PC-9 (cell line): ENCODE measurements at regions not wholly inside any gene's neighbourhood (a gene's known extent, or its start where the extent isn't known, plus 50 kb on each side); places are given as distances from the start of the nearest gene placed in this dataset.

Experiments used
- BruUV-seq: library from RNA; stranded (reverse); fragments of 400-500 nt; replicated peaks from 2 replicates; lab custom pipeline; 2021; lab: Mats Ljungman, UMichigan
- CTCF ChIA-PET: fragments of 300-600 bp; sonication (Branson Sonifier 250); formaldehyde crosslinking; loops from one replicate; lab custom pipeline; 2022; ENCODE audit warnings: antibody characterized with exemption; lab: Charles Lee
- POLR2A ChIA-PET: fragments of 300-600 bp; sonication (Branson Sonifier 250); formaldehyde crosslinking; loops from one replicate; lab custom pipeline; 2022; ENCODE audit warnings: antibody characterized with exemption; ENCODE audit not compliant: unreplicated experiment; lab: Charles Lee
- DNase-seq, 2 experiments: peaks; one replicate each; pipeline versions ENCODE4 v3.0.0 to v3.0.0-alpha.2; 2015 to 2022; ENCODE audit warnings: mixed read lengths in 1 of 2
- H2AFZ ChIP-seq: fragments of 200-600 bp; sonication (generic); 2 replicates; pipeline ENCODE4 v1.8.1; 2017; ENCODE audit warnings: antibody characterized with exemption
- H3F3A ChIP-seq: fragments of 200-600 bp; sonication (generic); 2 replicates; pipeline ENCODE4 v1.8.1; 2017; ENCODE audit warnings: antibody characterized with exemption, mild to moderate bottlenecking, low read depth; ENCODE audit not compliant: insufficient read depth
- H3K27ac ChIP-seq: fragments of 200-600 bp; sonication (generic); 2 replicates; pipeline ENCODE4 v1.6.1; 2016; ENCODE audit warnings: mixed run types
- H3K27me3 ChIP-seq: fragments of 200-600 bp; sonication (generic); 2 replicates; pipeline ENCODE4 v1.6.1; 2016; ENCODE audit warnings: low read depth, mixed run types; ENCODE audit not compliant: insufficient read depth
- H3K36me3 ChIP-seq: fragments of 200-600 bp; sonication (generic); 2 replicates; pipeline ENCODE4 v1.6.1; 2016; ENCODE audit warnings: low read depth, mixed run types
- H3K4me1 ChIP-seq: fragments of 200-600 bp; sonication (generic); replicated peaks from 2 replicates; pipeline ENCODE4 v1.6.1; 2016; ENCODE audit warnings: mixed run types; ENCODE audit not compliant: insufficient read depth
- H3K4me2 ChIP-seq: fragments of 200-600 bp; sonication (generic); 2 replicates; pipeline ENCODE4 v1.6.1; 2017; ENCODE audit warnings: mixed run types
- H3K4me3 ChIP-seq: fragments of 200-600 bp; sonication (generic); 2 replicates; pipeline ENCODE4 v1.6.1; 2016; ENCODE audit warnings: mixed run types
- H3K79me2 ChIP-seq: fragments of 200-600 bp; sonication (generic); 2 replicates; pipeline ENCODE4 v1.6.1; 2017; ENCODE audit warnings: low read depth, mixed run types
- H3K9me2 ChIP-seq: fragments of 200-600 bp; sonication (generic); 2 replicates; pipeline ENCODE4 v1.8.1; 2017; ENCODE audit warnings: mild to moderate bottlenecking; ENCODE audit not compliant: insufficient read depth
- H3K9me3 ChIP-seq: fragments of 200-600 bp; sonication (generic); 2 replicates; pipeline ENCODE4 v1.8.1; 2016; ENCODE audit warnings: low read depth; ENCODE audit not compliant: insufficient read depth
- H4K20me1 ChIP-seq: fragments of 200-600 bp; sonication (generic); 2 replicates; pipeline ENCODE4 v1.8.1; 2017; ENCODE audit not compliant: insufficient read depth
- EZH2 ChIP-seq: fragments of 200-600 bp; sonication (generic); IDR thresholded peaks from 2 replicates; pipeline ENCODE4 v1.8.0; 2017; ENCODE audit warnings: antibody characterized with exemption, low read depth
- intact Hi-C: fragments of 100-400 bp; cut with micrococcal nuclease; formaldehyde crosslinking; loops from one replicate; pipeline ENCODE4 v1.10.0; 2022; ENCODE audit not compliant: unreplicated experiment
- TF ChIP-seq, protein P1 (sequence below): fragments of 200-600 bp; sonication (generic); conservative IDR thresholded peaks from 2 replicates; pipeline ENCODE4 v1.6.1; 2017; ENCODE audit warnings: mixed run types, antibody characterized with exemption, mild to moderate bottlenecking, moderate library complexity

GRCh38 chr16:17829811-17830210 lies 359.1 kb upstream of the XYLT1 start:
- BruUV-seq, result no TSS peak
- CTCF ChIA-PET, result no interaction called here
- intact Hi-C loops, result no loop called here
- Histone ChIP-seq H3K4me1 (no peaks in the 10 kb centered on the region), H3K27me3 (no peaks in the 10 kb centered on the region), H4K20me1 (no peaks in the 10 kb centered on the region), H3K4me2 (no peak overlapping the region), H3K9me2 (no peaks in the 10 kb centered on the region), H3K4me3 (no peak overlapping the region), H3K9me3 (no peaks in the 10 kb centered on the region), H2AFZ (no peak overlapping the region), H3K36me3 (no peaks in the 10 kb centered on the region), H3K27ac (no peak overlapping the region), H3K79me2 (no peaks in the 10 kb centered on the region), H3F3A (no peaks in the 10 kb centered on the region)
- POLR2A ChIA-PET, result no interaction called here
- DNase-seq, result no peak
- no peak for TF ChIP-seq EZH2
- TF ChIP-seq, protein P1, sequence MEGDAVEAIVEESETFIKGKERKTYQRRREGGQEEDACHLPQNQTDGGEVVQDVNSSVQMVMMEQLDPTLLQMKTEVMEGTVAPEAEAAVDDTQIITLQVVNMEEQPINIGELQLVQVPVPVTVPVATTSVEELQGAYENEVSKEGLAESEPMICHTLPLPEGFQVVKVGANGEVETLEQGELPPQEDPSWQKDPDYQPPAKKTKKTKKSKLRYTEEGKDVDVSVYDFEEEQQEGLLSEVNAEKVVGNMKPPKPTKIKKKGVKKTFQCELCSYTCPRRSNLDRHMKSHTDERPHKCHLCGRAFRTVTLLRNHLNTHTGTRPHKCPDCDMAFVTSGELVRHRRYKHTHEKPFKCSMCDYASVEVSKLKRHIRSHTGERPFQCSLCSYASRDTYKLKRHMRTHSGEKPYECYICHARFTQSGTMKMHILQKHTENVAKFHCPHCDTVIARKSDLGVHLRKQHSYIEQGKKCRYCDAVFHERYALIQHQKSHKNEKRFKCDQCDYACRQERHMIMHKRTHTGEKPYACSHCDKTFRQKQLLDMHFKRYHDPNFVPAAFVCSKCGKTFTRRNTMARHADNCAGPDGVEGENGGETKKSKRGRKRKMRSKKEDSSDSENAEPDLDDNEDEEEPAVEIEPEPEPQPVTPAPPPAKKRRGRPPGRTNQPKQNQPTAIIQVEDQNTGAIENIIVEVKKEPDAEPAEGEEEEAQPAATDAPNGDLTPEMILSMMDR, result no peak

- Histone ChIP-seq H4K20me1 (no peaks in the 10 kb centered on the region), H3K27me3 (no peaks in the 10 kb centered on the region), H3K27ac (no peak overlapping the region), H3K4me2 (no peak overlapping the region), H3K9me3 (no peaks in the 10 kb centered on the region), H3K79me2 (no peaks in the 10 kb centered on the region), H3K4me1 (no peaks in the 10 kb centered on the region), H3K9me2 (no peaks in the 10 kb centered on the region), H3K36me3 (no peaks in the 10 kb centered on the region), H3F3A (no peaks in the 10 kb centered on the region), H3K4me3 (no peak overlapping the region), H2AFZ (no peak overlapping the region)
- no peak for DNase-seq
- POLR2A ChIA-PET, result no interaction called here
- no TSS peak for BruUV-seq
- CTCF ChIA-PET, result no interaction called here
- TF ChIP-seq, protein P1, result no peak
- no peak for TF ChIP-seq EZH2
- intact Hi-C loops, result no loop called here
Measured at GRCh38 chr16:17828012-17828411, 357.3 kb upstream of the XYLT1 start.

DNA sequence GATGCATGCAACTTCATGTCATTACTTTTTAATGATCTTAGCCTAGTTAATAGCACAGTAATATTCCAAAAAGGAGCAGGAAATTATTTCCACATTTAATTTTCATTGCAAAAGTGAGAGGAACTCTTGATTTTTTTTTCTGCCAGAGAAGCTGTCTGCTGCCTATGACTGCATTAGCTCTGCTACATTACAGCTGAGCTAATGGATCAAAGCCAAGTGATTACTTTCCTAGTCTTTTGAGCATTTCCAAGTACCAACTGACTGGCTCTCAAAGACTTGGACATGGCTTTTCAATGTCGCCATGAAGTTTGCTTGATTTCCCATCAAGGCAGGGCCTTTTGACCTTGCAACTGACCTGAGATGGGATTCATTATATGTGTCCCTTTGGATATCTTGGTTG lies 356.6 kb upstream of the XYLT1 start:
- H3K4me1 ChIP-seq, result no peaks in the 10 kb centered on the region
- no peaks in the 10 kb centered on the region for H3K79me2 ChIP-seq
- H3K4me3 ChIP-seq, result no peak overlapping the region
- intact Hi-C loops, result no loop called here
- no peak for DNase-seq
- H3F3A ChIP-seq, result no peaks in the 10 kb centered on the region
- no peak overlapping the region for H2AFZ ChIP-seq
- no peaks in the 10 kb centered on the region for H3K27me3 ChIP-seq
- H3K36me3 ChIP-seq, result no peaks in the 10 kb centered on the region
- CTCF ChIA-PET, result no interaction called here
- TF ChIP-seq, protein P1, result no peak
- TF ChIP-seq EZH2, result no peak
- no TSS peak for BruUV-seq
- no peaks in the 10 kb centered on the region for H3K9me2 ChIP-seq
- no peaks in the 10 kb centered on the region for H4K20me1 ChIP-seq
- no peak overlapping the region for H3K4me2 ChIP-seq
- H3K9me3 ChIP-seq, result no peaks in the 10 kb centered on the region
- POLR2A ChIA-PET, result no interaction called here
- H3K27ac ChIP-seq, result no peak overlapping the region
